Activated CD4-positive, alpha-beta T cell treated with anti-CD3 and anti-CD28 coated beads, Interleukin-2, Interleukin-4, amounts not matched to agents 100 ng/mL and 50 ng/mL, durations not matched to agents 16 hours and 8 hours (primary cell): ENCODE measurements at regions not wholly inside any gene's neighbourhood (a gene's known extent, or its start where the extent isn't known, plus 50 kb on each side); places are given as distances from the start of the nearest gene placed in this dataset.
"Not testable (repeated sequence)": the region's sequence is repeated elsewhere in the genome, so short reads cannot be mapped to it uniquely, and the experiment has no call there.

Source experiments
- DNase-seq: peaks from one replicate; pipeline ENCODE4 v3.0.0-alpha.2; 2020; ENCODE audit warnings: low spot score

GRCh38 chr9:13814647-13815400 lies 499.1 kb downstream of the NFIB start:
- no peak for DNase-seq

- no peak for DNase-seq
These were observed 502.1 kb downstream of the NFIB start for GRCh38 chr9:13811876-13812275.

- no peak for DNase-seq
These were observed 503.4 kb downstream of the NFIB start for GRCh38 chr9:13810510-13810909.

GRCh38 chr9:13809401-13809800 lies 504.5 kb downstream of the NFIB start:
- DNase-seq: no peak

GRCh38 chr9:13807118-13807517 lies 506.8 kb downstream of the NFIB start:
- DNase-seq: no peak

- DNase-seq: no peak
These were observed 507.2 kb downstream of the NFIB start for GRCh38 chr9:13806714-13807113.

- no peak for DNase-seq
These were observed 508.4 kb downstream of the NFIB start for GRCh38 chr9:13805546-13805945.

- no peak for DNase-seq
These were observed 509.4 kb downstream of the NFIB start for GRCh38 chr9:13804532-13804931.

- no peak for DNase-seq
These were observed 513.2 kb downstream of the NFIB start for GRCh38 chr9:13800776-13801175.

GRCh38 chr9:13797701-13798100 lies 516.2 kb downstream of the NFIB start:
- DNase-seq: not testable (repeated sequence)

- DNase-seq: no peak
These were observed 512.3 kb upstream of the MPDZ start for GRCh38 chr9:13791816-13792215.

GRCh38 chr9:13790055-13790454 lies 510.6 kb upstream of the MPDZ start:
- no peak for DNase-seq

- no peak for DNase-seq
These were observed 507.8 kb upstream of the MPDZ start for GRCh38 chr9:13787234-13787833.

GRCh38 chr9:13786711-13787110 lies 507.2 kb upstream of the MPDZ start:
- DNase-seq: no peak

- DNase-seq: no peak
These were observed 506.6 kb upstream of the MPDZ start for GRCh38 chr9:13786131-13786530.

- no peak for DNase-seq
These were observed 499.6 kb upstream of the MPDZ start for GRCh38 chr9:13779106-13779505.

- DNase-seq: no peak
These were observed 499.1 kb upstream of the MPDZ start for GRCh38 chr9:13778631-13779030.

GRCh38 chr9:13770956-13771355 lies 491.5 kb upstream of the MPDZ start:
- no peak for DNase-seq

GRCh38 chr9:13769641-13770040 lies 490.1 kb upstream of the MPDZ start:
- DNase-seq: no peak

GRCh38 chr9:13769006-13769405 lies 489.5 kb upstream of the MPDZ start:
- no peak for DNase-seq

- DNase-seq: no peak
These were observed 482.7 kb upstream of the MPDZ start for GRCh38 chr9:13762209-13762608.

- no peak for DNase-seq
These were observed 480.1 kb upstream of the MPDZ start for GRCh38 chr9:13759551-13759950.

- DNase-seq: no peak
These were observed 479.4 kb upstream of the MPDZ start for GRCh38 chr9:13758936-13759335.

- no peak for DNase-seq
These were observed 477.5 kb upstream of the MPDZ start for GRCh38 chr9:13756943-13757342.
